HG02571 (cell line): ENCODE measurements at regions not wholly inside any gene's neighbourhood (a gene's known extent, or its start where the extent isn't known, plus 50 kb on each side); places are given as distances from the start of the nearest gene placed in this dataset.
"Not testable (repeated sequence)": the region's sequence is repeated elsewhere in the genome, so short reads cannot be mapped to it uniquely, and the experiment has no call there.

Experiments used
- ATAC-seq: cut with Tn5 transposase; IDR thresholded peaks from one replicate; pipeline ENCODE4 v1.9.1; 2021; ENCODE audit warnings: mild to moderate bottlenecking, moderate library complexity; ENCODE audit not compliant: unreplicated experiment

DNA sequence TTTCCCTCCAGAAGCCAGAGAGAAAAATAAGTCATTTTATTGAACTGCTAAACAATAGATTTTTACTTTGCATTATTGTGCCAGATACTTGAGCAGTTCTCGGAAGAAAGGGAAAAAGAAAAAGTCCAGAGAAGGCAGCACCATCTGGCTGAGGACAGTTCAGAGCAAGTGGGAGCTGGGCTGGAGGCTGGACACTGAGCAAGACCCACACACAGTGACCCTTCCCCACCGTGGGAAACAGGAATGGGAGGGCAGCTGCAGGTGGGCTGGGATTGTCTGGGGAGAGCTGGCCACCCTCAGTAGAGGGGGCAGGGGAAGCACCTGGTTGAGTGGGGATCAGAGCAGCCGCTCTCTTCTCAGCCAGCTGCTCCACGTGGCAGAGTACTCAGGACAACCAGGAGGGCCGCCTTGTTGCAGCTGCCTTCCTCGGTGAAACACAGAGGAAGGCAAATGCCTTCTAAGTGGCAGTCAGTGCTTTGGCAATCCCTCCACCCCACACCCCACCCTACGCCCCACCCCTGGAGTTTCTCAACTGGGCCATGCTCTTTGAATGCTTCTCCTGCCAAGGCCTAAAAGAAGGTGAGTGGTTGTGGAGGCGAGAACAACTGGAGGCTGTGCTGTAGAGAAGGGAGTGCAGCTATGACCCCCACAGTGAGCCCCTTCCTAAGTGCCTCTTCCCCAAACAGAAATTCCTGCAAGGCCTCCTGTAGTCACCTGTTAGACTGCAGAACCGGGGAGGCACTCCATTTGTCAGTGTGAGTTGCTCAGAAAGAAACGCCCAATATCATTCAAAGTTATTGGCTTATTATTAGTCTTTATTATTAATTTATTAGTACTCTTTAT is 179.3 kb downstream of the ZIC5 start:
- ATAC-seq, result no peak

GRCh38 chr13:99782669-99783068 is 188.9 kb downstream of the ZIC5 start:
- ATAC-seq, result no peak

- ATAC-seq, result no peak
Observed at GRCh38 chr13:99778500-99778899, 193.1 kb downstream of the ZIC5 start.

- ATAC-seq, result no peak
Observed at GRCh38 chr13:99777873-99778272, 193.7 kb downstream of the ZIC5 start.

GRCh38 chr13:99774644-99775043 is 196.9 kb downstream of the ZIC5 start:
- no peak for ATAC-seq

DNA sequence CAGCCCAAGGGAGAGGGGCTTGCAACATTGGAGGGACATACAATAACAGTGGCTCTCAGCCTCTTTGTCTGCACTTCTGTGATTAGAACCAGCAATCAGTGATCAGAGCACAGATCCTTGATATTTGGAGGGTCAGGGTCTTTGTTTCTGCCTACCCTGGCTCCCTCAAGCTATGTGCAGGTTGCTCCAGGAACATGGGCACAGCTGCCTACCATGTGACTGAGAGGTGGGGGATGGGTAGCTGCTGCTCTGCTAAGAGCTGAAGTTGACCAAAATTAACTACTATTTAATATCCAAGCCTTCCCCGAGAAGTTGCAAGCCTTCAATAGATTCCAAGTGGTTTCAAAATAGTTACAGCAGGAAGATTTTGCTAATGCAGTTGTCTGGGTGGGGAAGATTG is 202.6 kb downstream of the ZIC5 start:
- ATAC-seq, result no peak

GRCh38 chr13:99766641-99767045 is 204.9 kb downstream of the ZIC5 start:
- no peak for ATAC-seq

GRCh38 chr13:99765869-99766268 is 205.7 kb downstream of the ZIC5 start:
- no peak for ATAC-seq

DNA sequence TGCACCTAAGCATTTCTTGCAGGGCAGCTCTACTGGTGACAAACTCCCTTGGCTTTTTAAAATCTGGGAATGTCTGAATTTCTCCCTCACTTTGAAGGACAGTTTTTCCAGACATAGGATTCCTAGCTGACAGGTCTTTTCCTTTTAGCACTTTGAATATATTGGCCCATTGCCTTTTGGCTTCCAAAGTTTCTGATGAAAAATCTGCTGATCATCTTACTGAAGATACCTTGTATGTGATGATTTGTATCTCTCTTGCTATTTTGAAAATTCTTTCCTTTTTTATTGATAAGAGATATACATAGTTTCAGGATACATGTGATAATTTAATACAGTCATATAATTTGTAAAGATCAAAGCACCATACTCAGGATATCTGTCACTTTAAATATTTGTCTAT is 211.1 kb downstream of the ZIC5 start:
- no peak for ATAC-seq

DNA sequence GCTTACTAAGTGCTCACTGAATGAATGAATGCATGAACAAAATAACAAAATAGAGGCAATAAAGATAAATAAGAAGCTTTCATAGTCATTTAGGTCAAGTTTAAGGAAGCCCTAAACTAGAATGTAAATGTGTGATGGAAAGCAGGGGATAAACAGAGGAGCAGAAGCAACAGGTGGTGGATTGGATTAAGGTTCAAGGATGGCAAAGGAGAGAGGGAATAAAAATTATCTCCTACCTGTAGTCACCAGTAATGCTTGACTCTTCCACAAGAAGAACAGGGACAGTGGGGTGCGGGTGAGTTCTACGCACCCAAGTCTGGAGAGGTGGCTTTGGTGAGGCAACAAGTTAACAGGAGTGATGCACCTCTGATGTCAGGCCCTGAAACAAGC is 212.4 kb downstream of the ZIC5 start:
- no peak for ATAC-seq

- ATAC-seq, result no peak
Observed at GRCh38 chr13:99758460-99759162, 213.0 kb downstream of the ZIC5 start.

GRCh38 chr13:99757756-99758459 is 213.7 kb downstream of the ZIC5 start:
- no peak for ATAC-seq

GRCh38 chr13:99756281-99756680 is 215.3 kb downstream of the ZIC5 start:
- no peak for ATAC-seq

GRCh38 chr13:99754750-99755149 is 216.8 kb downstream of the ZIC5 start:
- not testable (repeated sequence) for ATAC-seq

DNA sequence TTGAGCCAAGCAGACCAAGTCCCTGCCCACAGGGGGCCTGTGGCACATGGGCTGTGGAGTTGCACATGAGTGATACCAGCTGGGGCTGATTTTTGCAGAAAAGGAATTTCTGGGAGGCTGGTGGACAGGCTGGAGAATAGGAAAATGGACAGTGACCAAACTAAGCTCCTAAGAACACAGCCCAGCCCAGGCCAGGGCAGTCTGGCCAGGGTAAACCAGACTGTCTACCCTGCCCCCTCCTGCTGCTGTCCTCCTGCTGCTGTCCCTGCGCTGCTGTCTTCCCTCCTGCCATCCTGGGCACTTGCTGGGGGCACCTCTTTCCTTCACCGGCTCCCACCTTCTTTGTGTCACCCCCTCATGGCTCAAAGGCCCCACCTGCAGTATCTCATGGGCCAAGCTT is 219.2 kb downstream of the ZIC5 start:
- no peak for ATAC-seq

DNA sequence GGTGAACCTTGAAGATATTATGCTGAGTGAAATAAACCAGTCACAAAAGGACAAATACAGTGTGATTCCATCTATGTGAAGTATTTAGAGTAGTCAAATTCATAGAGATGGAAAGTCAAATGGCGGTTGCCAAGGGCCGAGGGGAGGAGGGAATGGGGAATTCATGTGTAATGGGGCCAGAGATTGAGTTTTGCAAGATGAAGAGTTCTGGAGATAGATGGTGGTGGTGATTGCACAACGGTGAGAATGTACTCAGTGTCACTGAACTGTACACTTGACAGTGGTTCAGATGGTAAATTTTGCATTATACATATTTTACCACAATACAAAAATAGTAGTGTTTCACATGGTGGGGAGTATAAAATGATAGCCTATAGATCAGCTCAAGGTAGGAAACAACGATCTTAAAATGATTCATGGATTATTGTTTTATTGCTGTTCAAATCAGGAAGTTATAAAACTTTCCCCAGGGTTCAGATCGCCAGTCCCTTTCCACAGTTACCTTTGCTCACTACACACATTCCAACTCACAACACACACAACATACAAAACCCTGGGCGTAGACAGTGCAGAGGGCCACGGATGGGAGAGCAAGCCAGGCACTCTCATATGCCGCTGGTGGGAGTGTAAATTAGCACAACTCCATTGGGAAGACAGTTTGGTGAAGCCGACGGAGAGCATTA is 219.9 kb downstream of the ZIC5 start:
- no peak for ATAC-seq

DNA sequence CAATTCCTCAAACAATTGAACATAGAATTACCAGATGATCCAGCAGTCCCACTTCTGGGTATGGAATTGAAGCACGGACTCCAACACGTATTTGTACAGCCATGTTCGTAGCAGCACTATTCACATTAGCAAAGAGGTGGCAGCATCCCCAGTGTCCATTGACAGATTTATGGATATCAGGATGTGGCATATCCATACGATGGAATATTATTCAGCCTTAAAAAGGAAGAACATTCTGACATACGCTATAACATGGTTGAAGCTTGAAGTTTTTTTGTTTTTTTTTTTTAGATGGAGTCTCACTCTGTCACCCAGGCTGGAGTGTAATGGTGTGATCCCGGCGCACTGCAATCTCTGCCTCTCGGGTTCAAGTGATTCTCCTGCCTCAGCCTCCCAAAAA is 220.6 kb downstream of the ZIC5 start:
- ATAC-seq, result no peak

- no peak for ATAC-seq
Observed at GRCh38 chr13:99749271-99750019, 222.1 kb downstream of the ZIC5 start.

GRCh38 chr13:99747403-99747710 is 224.2 kb downstream of the ZIC5 start:
- no peak for ATAC-seq

- no peak for ATAC-seq
Observed at GRCh38 chr13:99746637-99747402, 224.7 kb downstream of the ZIC5 start.
